NCI-H2081 (cell line): ENCODE measurements at regions not wholly inside any gene's neighbourhood (a gene's known extent, or its start where the extent isn't known, plus 50 kb on each side); places are given as distances from the start of the nearest gene placed in this dataset.

Source experiments
- DNase-seq, 2 experiments: peaks; one replicate each; lab custom pipeline; 2025; lab: John Stamatoyannopoulos, UW

DNA sequence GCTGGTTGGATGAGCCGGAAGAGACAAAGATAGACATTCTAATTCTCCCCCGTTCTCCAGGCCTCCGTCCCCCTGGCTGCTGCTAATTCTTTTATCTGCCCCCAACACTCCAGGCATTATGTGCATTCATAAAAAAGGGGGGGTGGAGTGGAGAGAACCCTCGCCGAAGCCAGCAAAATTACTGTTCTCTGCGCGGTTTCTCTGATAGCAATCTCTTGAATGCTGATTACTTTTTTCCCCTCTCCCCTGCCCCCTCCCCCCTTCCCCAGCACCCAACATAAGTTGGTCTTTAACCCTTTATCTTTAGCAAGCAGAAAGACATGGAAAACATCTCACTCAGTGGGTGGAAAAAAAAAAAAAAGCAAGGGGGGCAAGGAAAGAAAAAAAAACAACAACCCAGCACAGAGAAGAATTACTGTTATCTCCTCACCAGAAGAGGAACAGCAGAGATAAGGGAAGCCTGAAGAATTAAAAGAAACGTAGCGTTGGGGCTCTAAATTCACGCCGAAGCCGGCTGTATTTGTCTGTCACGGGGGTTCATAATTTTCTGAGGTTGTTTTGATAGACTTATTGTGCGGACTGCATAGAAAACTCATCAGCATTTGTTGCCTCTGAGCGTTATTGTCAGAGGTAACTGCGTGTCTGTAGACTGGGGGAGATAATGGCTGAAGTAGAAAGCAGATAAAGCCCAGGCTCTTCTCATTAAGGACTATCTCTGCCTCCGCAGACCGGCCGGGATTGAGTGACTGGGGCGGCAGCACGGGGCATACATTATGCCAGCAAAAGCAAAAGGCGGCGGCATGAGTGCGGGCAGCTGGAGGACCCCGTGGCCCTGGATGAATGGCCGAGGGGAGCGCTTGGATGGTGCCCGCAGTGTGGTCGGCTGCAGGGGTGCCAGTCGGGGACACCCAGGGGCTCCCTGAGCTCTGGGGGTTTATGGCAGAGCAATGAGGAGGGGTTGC lies 126.9 kb downstream of the MRM1 start:
- no peak for DNase-seq

DNA sequence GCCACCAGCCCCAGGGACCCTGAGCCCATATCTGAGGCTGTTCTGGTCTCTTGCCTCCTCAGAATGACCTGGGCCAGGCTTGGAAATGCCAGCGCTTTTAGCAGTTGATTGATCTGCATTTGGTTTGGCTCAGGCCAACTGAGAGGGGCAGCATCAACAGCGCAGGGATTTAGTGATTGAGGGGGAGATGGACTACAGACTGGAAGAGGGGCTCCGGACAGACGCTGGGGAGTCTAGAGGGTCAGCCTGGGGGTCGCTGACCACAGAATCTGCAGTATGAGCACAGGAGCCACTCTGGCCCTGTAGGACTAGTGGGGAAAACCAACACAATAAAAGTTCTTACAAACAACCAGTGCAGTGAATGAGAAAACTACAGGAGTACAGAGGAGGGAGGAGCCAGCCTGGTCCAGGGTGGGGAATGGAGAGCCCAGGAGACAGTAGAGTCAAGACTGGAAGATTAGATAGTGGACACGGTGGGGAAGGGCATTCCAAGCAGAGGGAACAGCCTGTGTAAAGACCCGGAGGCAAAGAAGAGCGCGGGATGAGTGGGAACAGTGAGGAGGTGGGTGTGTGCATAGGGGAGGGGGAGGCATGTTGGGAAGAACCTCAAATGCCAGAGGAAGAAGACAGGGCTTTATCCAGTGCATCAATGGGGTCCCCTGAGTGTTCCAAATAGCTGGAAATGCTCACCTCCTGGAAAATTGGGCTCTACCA lies 128.9 kb downstream of the MRM1 start:
- no peak for DNase-seq

DNA sequence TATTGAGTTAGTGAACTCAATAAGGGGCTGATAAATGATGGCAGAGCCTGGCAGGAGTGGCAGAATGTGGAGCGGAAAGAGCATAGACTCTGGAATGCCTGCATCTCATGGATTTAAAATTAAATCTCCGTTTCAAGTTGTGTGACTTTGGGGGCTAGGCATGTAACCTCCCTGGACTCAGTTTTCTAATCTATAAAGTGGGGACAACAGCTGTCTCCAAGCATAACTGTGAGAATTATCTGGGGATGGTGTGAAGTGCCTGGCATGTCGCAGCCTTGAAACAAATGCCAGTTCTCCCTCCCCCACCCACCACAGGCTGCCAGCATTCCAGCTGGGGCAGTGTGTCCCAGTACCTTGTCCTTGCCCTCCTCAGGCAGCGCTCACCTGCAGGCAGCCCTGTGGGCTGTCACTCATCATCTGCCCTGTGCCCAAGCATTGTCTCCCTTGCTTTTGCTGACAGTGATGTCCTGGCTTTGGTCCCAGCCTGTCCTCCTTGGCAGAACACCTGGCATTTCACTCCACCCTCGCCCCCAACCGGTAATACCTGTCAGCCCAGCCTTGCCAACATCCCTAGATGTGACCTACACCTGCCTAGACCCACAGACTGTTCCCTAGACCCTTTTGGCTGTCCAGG lies 129.6 kb downstream of the MRM1 start:
- peak; percentile 46 to 62 for DNase-seq

DNA sequence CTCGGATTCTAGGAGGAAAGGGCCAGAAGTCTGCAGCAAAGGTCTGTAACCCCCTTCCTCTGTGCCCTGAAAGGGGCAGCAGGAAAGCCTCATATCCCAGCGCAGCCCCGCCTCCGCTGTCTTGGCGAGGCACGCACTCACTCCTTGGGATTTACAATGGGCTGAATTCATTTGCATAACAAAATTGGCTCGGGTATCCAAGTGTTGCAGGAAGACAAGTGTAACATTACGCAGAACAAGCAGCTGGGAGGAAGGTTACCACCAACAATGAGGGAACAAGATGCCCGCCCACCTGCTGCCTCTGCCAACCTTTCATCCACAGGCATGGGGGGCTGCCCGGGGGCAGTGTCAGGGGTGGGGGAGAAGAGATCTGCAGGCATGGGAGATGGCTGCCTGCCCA lies 130.4 kb downstream of the MRM1 start:
- DNase-seq, result peak in 1 of 2 experiments; percentile 14

DNA sequence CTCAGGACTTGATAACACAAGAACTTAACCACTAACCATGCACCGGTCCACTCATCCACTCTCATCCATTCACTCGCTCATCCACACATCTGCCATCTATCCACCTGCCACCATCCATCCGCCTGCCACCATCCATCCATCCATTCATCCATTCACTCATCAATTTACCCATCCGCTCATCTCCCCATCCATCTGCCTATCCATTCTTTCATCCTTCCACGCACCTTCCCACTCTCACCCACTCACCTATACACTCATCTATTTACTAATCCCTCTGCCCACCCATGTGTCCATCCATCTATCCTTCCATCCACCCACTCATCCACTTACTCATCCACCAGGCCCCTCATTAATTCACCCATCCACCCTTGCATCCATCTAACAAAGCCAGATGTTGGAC lies 131.0 kb downstream of the MRM1 start:
- no peak for DNase-seq

DNA sequence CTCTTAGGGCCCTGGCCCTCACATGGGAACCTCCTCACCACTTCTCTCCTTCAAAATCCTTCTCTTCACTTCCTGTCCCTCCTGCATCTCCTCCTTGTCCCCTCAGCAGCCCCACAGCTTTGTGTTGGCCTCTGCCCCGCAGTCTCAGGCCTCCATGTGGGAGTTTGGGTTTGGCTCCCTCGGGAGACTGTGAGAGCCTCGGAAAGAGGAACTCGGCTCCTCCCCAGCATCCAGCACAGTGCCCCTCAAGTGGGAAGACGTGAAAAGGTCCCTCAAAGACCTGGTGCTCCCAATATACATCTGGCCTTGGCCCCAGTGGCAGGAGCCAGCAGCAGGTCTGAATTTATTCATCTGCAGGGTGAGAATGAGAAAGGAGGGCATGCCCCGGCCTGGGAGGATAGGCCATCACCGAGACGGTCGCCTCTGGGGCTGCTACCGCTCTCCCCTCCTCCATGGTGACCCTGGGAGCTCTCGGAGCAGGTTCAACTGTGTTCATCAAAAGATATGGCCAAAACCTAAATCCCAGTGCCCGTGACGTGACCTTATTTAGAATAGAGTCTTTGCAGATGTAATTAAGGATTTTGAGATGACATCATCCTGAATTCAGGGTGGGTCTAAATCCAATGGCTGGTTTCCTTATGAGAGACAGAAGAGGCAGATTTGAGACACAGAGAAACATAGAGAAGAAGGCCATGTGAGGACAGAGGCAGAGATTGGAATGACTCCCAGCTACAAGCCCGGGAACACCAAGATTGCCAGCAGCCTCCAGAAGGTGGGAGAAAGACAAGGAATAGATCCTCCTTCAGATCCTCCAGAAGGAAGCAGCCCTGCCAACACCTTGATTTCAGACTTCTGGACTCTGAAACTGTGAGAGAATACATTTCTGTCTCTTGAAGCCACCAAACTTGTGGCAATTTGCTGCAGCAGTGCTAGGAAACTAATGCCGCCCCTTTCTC lies 135.1 kb downstream of the MRM1 start:
- DNase-seq, result no peak

DNA sequence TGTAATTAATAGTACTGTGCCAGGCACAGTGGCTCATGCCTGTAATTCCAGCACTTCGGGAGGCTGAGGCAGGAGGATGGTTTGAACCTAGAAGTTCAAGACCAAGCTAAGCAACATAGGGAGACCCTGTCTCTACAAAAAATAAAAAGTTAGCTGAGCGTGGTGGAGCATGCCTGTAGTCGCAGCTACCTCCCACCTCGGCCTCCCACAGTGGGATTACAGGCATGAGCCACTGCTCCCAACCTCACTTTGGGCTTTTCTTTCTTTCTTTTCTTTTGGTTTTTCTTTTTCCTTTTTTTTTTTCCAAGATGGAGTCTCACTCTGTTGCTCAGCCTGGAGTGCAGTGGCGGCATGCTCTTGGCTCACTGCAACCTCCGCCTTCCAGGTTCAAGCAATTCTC lies 137.8 kb downstream of the MRM1 start:
- no peak for DNase-seq

DNA sequence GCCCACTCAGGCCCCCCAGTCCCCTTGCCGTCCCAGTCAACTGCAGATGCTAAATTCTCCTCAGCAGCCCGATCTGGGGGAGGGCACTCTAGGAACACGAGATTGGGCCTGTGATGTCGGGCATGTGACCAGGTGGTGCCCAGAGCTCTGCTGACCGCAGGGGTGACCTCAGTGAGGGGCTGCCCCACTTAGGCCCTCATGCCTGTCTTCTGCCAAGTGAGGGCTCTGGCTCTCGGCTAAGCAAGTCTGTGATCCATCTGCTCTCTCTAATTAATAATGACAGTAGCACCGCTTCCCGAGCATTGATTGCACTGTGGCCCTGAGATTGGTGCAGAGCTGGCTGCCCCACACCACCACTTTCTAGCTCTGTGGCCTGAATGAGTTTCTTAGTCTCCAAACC lies 138.8 kb downstream of the MRM1 start:
- no peak for DNase-seq

DNA sequence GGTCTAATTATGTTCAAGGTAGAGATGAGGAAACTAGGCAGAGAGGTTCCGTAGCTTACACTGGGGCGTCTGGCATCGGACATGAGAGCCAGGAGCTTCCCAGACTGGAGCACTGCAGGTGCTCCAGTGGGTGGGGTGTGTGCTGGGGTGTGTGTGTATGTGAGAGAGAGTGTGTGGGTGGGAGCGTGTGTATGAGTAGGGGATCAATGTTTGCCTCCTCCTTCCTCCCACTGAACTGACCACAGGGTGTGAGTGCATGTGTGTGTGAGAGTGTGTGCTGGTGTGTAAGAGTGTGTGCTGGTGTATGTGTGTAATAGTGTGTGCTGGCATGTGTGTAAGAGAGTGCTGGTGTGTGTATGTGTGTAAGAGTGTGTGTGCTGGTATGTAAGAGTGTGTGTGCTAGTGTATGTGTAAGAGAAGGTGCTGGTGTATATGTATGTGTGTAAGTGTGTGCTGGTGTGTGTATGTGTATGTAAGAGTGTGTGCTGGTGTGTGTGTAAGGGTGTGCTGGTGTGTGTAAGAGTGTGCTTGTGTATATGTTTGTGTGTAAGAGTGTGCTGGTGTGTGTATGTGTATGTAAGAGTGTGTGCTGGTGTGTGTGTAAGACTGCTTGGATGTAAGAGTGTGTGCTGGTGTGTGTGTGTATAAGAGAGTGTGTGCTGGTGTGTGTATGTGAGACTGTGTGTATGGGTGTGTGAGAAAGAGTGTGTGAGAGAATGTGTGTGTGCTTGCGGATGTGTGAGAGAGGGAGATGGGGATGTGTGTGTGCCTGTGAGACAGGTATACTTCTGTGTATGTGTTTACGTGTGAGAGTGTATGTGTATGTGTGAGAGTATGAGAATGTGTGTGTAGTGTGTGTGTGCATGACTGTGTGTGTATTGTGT lies 139.9 kb downstream of the MRM1 start:
- no peak for DNase-seq

DNA sequence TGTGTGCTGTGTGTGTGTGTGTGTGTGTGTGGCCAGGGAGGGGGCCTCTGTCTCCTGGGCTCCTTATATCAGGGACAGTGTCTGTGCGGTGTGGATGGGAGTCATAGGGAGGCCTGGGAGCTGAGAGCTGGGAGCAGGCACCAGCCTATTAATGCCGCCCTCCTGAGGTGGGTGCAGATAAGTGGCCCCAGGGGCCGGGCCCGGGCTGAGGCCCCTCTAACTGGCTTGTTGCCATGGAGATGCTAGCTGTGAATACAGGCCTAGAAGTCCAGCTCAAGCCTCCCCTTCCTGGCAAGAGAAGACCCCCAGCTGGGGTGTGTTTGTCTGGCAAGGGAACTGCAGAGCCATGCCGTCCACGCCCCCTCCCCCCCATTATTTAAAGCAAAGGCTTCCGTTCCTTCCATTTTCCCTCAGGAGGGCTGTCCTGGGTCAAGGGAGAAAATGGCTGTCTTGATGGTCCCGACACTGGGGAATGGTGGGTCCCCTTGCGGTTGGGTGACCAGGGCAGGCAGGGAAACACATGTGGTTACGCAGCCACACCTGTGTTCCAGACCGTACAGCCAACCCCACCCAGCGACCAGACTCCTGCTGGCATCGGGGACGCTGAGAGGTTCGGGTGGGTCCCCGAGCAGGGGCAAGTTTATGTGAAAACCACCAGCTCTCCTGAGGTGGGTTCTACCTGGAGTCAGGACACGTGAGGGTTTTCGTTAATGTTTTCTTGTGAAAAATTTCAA lies 141.1 kb downstream of the MRM1 start:
- DNase-seq, result no peak

DNA sequence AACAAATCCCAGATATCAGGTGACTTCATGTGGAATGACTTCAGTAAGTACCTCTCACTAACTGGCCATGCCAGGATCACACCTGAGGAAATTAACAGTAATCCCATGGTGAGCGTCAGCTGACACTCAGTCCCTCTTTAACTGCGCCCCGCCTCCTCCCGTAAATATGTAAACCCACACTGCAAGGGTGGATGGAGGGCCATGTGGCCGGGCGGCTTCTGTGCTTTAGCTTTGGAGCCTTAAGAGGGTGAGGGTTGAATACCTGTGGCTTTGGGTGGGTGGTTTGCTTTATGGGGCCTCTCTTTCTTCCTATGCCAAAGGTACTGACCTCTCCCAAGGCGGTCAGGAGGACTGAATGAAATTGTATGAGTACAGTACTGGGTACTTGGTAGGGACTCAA lies 141.7 kb downstream of the MRM1 start:
- no peak for DNase-seq

DNA sequence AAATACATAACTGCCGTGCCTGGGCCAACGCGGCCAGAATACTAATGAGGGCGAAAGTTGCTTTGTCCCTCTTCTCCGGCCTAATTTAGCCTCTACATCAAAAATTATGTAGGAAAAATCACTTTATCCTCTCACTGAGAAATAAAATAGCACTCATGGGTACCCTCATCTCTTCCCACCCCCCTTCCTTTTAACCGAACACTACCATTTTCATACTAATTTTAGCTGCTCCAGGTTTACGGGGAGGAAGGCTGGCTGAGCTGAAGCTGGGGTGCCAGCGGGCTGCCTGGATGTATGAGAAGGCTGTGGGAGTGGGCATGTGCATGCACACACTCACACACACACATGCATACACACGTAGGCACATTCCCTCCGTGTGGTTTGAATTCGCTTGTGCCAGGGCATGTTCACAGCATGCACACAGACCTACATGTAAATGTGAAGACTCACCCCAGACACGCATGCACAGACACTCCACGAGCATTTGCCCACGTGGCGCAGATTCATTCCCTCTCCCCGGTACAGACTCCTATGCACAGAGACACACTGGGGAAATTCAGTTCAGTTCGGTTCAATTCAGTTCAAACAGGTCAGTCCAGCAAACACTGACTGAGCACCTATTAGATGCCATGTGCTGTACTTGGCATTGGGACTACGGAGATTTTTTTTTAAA lies 145.1 kb downstream of the MRM1 start:
- no peak for DNase-seq

DNA sequence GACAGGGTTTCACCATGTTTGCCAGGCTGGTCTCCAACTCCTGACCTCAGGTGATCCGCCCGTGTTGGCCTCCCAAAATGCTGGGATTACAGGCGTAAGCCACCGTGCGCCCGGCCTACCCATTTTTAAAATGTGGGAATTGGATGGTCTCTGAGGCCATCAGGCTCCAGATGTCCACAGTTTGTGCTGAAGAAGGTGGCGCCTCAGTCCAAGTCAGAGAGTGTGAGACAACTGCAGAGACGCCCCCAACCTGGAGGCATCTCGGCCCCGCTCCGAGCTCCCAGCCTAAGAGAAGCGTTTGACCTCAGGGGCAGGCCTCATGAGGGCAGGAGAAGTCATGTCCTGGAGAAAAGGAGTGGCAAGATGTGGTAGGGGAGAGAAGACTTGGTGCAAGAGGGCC lies 146.5 kb downstream of the MRM1 start:
- no peak for DNase-seq

DNA sequence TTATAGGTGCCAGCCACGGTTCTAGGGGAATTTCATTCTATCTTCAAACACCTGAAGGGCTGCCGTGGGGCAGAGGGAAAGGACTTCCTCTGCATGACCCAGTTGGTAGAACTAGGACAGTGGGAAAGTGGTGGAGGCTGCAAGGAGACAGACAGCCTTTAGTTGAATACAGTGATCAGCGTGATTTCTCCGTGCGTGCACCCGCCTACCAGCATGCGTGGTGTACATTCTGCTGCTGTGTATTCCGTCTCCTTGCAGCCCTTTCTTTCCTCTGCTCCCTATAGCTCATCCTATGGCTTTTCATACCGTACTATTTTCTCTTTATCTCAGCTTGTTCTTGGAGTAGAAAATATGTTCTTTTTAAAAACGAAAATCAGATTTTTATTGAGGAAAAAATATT lies 146.9 kb downstream of the MRM1 start:
- no peak for DNase-seq

DNA sequence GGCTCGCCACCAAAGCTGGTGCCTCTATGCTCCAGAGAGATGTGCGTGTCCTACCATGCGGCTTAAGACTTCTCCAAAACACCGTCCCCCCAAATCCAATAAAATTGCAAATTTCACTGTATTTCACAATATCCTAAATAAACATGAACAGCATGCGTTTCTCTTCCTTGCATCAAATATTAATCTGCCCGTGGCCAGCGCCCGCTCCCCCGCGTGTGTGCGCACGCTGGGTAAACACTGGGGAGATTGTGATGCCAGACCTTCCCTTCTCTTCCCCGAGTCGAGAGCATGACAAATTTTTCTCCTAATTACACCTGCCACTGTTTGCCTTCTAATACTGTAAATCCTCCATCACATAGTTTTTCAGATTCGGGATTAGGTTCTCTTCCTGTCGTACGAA lies 148.1 kb downstream of the MRM1 start:
- no peak for DNase-seq

DNA sequence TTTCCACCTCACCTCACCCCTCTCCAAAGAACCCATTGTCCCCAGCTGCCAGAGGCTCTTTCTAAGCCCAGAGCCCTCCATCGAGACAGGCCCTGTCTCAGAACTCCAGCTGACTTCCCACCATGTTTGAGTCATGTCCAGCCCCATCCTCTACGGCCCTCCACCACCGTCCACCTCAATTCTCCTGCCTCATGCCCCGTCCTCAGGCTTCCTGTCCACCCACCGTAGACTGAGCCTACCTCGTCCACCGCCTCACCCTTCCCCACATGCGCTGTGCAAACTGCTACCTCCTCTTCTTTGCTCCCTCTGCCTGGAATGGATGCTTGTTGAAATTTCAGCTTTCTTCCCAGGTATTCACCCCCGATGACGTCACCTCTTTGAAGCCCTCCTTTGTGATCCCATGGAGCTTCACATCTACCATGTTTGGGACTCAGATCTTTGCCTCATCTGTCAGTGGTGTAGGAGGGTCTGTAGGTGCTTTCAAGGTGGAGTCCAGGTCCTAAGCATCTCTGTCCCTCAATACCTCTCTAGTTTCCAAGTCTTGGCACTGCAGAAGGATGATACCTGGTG lies 149.0 kb downstream of the MRM1 start:
- no peak for DNase-seq

DNA sequence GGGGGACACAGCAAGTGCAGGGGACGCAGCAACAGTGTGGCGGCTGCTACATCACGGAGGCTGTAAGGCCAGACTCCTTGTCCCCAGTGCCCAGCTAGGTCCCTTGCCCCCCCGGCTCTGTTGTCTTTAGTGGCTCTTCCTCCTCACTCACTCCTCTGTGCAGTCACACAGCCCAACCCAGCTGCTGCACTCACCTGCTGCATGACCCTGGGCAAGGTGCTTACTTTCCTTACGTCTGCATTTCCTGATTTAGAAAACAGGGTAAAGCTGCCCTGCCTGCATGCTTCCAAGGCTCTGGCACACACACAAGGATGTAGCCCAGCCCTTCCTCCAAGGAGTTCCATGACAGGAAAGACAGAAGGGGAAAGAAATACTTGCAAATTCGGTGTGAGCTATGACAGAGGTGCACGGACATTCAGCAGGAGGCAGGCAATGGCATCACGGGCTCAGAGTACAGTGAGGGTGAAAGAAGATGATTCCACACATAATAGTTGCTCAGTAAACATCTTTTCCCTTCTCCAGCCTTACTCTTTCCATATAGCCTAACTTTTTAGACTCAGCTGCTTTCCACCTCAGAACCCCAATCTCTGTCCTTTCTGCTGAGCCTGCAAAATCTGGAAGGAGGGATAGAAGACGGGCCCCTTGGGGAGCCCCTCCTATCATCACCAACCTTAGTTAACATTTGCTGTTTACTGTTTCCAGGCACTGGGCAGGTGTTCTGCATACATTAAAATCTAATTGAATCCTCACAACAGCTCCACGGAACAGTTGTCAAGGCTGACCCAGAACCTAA lies 150.9 kb downstream of the MRM1 start:
- no peak for DNase-seq

DNA sequence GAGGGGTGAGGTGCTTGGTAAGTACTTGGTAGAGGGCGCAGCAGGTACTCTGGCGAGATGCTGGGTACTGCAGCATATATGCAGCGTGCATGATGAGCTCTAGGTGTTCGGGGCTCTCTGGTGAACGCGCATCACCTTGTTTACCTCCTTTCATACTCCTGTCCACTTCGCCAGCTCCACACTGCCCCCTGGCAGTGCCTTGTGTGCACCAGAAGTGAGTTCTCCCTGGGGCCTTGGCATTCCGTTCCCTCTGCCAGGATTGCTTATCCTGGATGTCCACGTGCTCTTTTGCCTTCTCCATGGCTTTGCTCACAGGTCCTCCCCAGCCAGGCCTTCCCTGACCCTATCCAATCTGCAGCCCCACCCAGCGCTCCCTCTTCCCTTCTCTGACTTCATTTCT lies 154.2 kb downstream of the MRM1 start:
- DNase-seq, result peak; percentile 23 to 26
